Kidney epithelial cell (primary cell): ENCODE measurements at regions not wholly inside any gene's neighbourhood (a gene's known extent, or its start where the extent isn't known, plus 50 kb on each side); places are given as distances from the start of the nearest gene placed in this dataset.

Experiments
- DNase-seq: peaks from one replicate; pipeline ENCODE4 v3.0.0-alpha.2; 2010; ENCODE audit warnings: low read depth
- H3K27me3 ChIP-seq: 2 replicates; pipeline ENCODE4 v1.6.0; 2011; ENCODE audit warnings: low read length; ENCODE audit not compliant: control insufficient read depth, insufficient read depth
- H3K36me3 ChIP-seq: 2 replicates; pipeline ENCODE4 v1.5.1; 2011; ENCODE audit warnings: low read length; ENCODE audit not compliant: control insufficient read depth, insufficient read depth
- H3K4me3 ChIP-seq: 2 replicates; pipeline ENCODE4 v1.5.1; 2011; ENCODE audit warnings: low read depth, mild to moderate bottlenecking, control low read depth, low read length
- CTCF ChIP-seq: IDR thresholded peaks from 2 replicates; pipeline ENCODE4 v1.5.1; 2011; ENCODE audit warnings: mild to moderate bottlenecking, moderate library complexity, low read length, control low read depth, inconsistent platforms; ENCODE audit not compliant: insufficient read depth, poor library complexity, severe bottlenecking

- no peak for TF ChIP-seq CTCF
- Histone ChIP-seq H3K36me3 (no peaks in the 10 kb centered on the region), H3K27me3 (no peaks in the 10 kb centered on the region), H3K4me3 (no peak overlapping the region)
- DNase-seq = no peak
Observed at GRCh38 chr13:86426437-86426836, 627.2 kb upstream of the SLITRK6 start.

GRCh38 chr13:86429756-86430155 lies 630.5 kb upstream of the SLITRK6 start:
- no peaks in the 10 kb centered on the region for H3K36me3 ChIP-seq
- DNase-seq = no peak
- no peaks in the 10 kb centered on the region for H3K27me3 ChIP-seq
- H3K4me3 ChIP-seq = no peak overlapping the region
- TF ChIP-seq CTCF = no peak

- no peak for DNase-seq
- TF ChIP-seq CTCF = no peak
Observed at GRCh38 chr13:86438034-86438433, 638.8 kb upstream of the SLITRK6 start.

GRCh38 chr13:86445206-86445605 lies 646.0 kb upstream of the SLITRK6 start:
- no peaks in the 10 kb centered on the region for H3K36me3 ChIP-seq
- no peaks in the 10 kb centered on the region for H3K27me3 ChIP-seq
- no peak for DNase-seq
- no peak for TF ChIP-seq CTCF
- no peak overlapping the region for H3K4me3 ChIP-seq

More at GRCh38 chr13:86438034-86438433, 638.8 kb upstream of the SLITRK6 start:
- no peaks in the 10 kb centered on the region for H3K36me3 ChIP-seq
- no peak overlapping the region for H3K4me3 ChIP-seq
- H3K27me3 ChIP-seq = no peaks in the 10 kb centered on the region

- no peaks in the 10 kb centered on the region for H3K36me3 ChIP-seq
- no peak for DNase-seq
- no peaks in the 10 kb centered on the region for H3K27me3 ChIP-seq
- TF ChIP-seq CTCF = no peak
- no peak overlapping the region for H3K4me3 ChIP-seq
Observed at GRCh38 chr13:86445672-86446071, 646.5 kb upstream of the SLITRK6 start.

- no peaks in the 10 kb centered on the region for H3K27me3 ChIP-seq
- DNase-seq = no peak
- no peaks in the 10 kb centered on the region for H3K36me3 ChIP-seq
- TF ChIP-seq CTCF = no peak
- H3K4me3 ChIP-seq = no peak overlapping the region
Observed at GRCh38 chr13:86446311-86446710, 647.1 kb upstream of the SLITRK6 start.
